ENCODE measurements at regions not wholly inside any gene's neighbourhood (a gene's known extent, or its start where the extent isn't known, plus 50 kb on each side); places are given as distances from the start of the nearest gene placed in this dataset.

- TF ChIP-seq EZH2 (IDR thresholded peaks at IDR 0.05; ENCODE audit: borderline replicate concordance) (no peak), EZH2phosphoT487 (IDR thresholded peaks at IDR 0.05; ENCODE audit: low read depth, severe bottlenecking, unreplicated experiment) (no peak)
- TF ChIP-seq, protein P1, sequence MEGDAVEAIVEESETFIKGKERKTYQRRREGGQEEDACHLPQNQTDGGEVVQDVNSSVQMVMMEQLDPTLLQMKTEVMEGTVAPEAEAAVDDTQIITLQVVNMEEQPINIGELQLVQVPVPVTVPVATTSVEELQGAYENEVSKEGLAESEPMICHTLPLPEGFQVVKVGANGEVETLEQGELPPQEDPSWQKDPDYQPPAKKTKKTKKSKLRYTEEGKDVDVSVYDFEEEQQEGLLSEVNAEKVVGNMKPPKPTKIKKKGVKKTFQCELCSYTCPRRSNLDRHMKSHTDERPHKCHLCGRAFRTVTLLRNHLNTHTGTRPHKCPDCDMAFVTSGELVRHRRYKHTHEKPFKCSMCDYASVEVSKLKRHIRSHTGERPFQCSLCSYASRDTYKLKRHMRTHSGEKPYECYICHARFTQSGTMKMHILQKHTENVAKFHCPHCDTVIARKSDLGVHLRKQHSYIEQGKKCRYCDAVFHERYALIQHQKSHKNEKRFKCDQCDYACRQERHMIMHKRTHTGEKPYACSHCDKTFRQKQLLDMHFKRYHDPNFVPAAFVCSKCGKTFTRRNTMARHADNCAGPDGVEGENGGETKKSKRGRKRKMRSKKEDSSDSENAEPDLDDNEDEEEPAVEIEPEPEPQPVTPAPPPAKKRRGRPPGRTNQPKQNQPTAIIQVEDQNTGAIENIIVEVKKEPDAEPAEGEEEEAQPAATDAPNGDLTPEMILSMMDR (IDR thresholded peaks at IDR 0.05; ENCODE audit: poor library complexity), result no peak
These were observed 150.6 kb upstream of the TGFBR2 start for GRCh38 chr3:30455840-30456239.

All from hepatocyte (in vitro differentiated cells).